Parathyroid adenoma (tissue), 2 donors: ENCODE measurements at regions not wholly inside any gene's neighbourhood (a gene's known extent, or its start where the extent isn't known, plus 50 kb on each side); places are given as distances from the start of the nearest gene placed in this dataset.

Experiments used
- H2AFZ ChIP-seq: fragments of 300-600 bp; sonication (generic); one replicate; pipeline ENCODE4 v1.7.0; 2017; ENCODE audit warnings: antibody characterized with exemption, mild to moderate bottlenecking
- H3K27ac ChIP-seq: fragments of 300-600 bp; sonication (generic); one replicate; pipeline ENCODE4 v1.7.0; 2017
- H3K27me3 ChIP-seq: fragments of 300-600 bp; sonication (generic); one replicate; pipeline ENCODE4 v1.7.0; 2017; ENCODE audit warnings: low read length; ENCODE audit not compliant: control insufficient read depth, insufficient read depth
- H3K36me3 ChIP-seq: fragments of 300-600 bp; sonication (generic); one replicate; pipeline ENCODE4 v1.7.0; 2017; ENCODE audit warnings: low read length; ENCODE audit not compliant: control insufficient read depth, insufficient read depth
- H3K4me1 ChIP-seq: fragments of 300-600 bp; sonication (generic); one replicate; pipeline ENCODE4 v1.7.0; 2017; ENCODE audit warnings: control low read depth
- H3K4me2 ChIP-seq: fragments of 300-600 bp; sonication (generic); one replicate; pipeline ENCODE4 v1.7.0; 2017; ENCODE audit warnings: low read length
- H3K4me3 ChIP-seq: fragments of 300-600 bp; sonication (generic); one replicate; pipeline ENCODE4 v1.7.0; 2017; ENCODE audit warnings: low read depth, low read length
- H3K79me2 ChIP-seq: fragments of 300-600 bp; sonication (generic); one replicate; pipeline ENCODE4 v1.7.0; 2017; ENCODE audit warnings: control low read depth
- H3K9ac ChIP-seq: fragments of 300-600 bp; sonication (generic); one replicate; pipeline ENCODE4 v1.7.0; 2017; ENCODE audit warnings: mild to moderate bottlenecking
- H3K9me3 ChIP-seq: fragments of 300-600 bp; sonication (generic); one replicate; pipeline ENCODE4 v1.7.0; 2017; ENCODE audit warnings: low read length; ENCODE audit not compliant: control insufficient read depth
- TF ChIP-seq, protein P1 (sequence below): fragments of 300-600 bp; sonication (generic); IDR thresholded peaks from one replicate; pipeline ENCODE4 v1.7.0; 2017; ENCODE audit warnings: antibody characterized with exemption, mild to moderate bottlenecking
- donor health status: primary hyperparathyroidism.

DNA sequence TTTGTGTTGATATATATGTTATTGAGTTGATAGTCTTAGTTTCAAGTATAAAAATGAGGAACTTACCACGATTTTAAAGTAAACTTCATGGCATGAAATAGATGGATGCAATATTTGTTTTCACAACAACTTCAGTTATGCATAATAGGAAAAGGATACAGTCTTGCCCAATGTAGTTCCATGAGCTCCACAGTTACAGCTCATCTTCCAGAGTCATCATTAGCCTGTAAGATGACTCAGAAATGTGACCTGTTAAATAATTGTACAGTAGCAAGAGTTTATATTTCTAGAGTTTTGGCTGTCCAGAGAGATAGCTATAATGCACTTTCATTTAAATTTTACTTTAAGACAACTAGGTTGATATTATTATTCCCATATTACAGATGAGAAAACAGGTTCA is 80.9 kb upstream of the ARHGAP28 start:
- no peak overlapping the region for H3K27ac ChIP-seq
- no peak overlapping the region for H3K4me2 ChIP-seq
- no peaks in the 10 kb centered on the region for H3K27me3 ChIP-seq
- TF ChIP-seq, protein P1, sequence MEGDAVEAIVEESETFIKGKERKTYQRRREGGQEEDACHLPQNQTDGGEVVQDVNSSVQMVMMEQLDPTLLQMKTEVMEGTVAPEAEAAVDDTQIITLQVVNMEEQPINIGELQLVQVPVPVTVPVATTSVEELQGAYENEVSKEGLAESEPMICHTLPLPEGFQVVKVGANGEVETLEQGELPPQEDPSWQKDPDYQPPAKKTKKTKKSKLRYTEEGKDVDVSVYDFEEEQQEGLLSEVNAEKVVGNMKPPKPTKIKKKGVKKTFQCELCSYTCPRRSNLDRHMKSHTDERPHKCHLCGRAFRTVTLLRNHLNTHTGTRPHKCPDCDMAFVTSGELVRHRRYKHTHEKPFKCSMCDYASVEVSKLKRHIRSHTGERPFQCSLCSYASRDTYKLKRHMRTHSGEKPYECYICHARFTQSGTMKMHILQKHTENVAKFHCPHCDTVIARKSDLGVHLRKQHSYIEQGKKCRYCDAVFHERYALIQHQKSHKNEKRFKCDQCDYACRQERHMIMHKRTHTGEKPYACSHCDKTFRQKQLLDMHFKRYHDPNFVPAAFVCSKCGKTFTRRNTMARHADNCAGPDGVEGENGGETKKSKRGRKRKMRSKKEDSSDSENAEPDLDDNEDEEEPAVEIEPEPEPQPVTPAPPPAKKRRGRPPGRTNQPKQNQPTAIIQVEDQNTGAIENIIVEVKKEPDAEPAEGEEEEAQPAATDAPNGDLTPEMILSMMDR, result no peak
- H3K36me3 ChIP-seq, result no peaks in the 10 kb centered on the region
- no peaks in the 10 kb centered on the region for H3K9me3 ChIP-seq
- no peaks in the 10 kb centered on the region for H3K4me1 ChIP-seq
- H2AFZ ChIP-seq, result no peak overlapping the region
- no peak overlapping the region for H3K4me3 ChIP-seq
- no peak overlapping the region for H3K9ac ChIP-seq
- H3K79me2 ChIP-seq, result no peaks in the 10 kb centered on the region

DNA sequence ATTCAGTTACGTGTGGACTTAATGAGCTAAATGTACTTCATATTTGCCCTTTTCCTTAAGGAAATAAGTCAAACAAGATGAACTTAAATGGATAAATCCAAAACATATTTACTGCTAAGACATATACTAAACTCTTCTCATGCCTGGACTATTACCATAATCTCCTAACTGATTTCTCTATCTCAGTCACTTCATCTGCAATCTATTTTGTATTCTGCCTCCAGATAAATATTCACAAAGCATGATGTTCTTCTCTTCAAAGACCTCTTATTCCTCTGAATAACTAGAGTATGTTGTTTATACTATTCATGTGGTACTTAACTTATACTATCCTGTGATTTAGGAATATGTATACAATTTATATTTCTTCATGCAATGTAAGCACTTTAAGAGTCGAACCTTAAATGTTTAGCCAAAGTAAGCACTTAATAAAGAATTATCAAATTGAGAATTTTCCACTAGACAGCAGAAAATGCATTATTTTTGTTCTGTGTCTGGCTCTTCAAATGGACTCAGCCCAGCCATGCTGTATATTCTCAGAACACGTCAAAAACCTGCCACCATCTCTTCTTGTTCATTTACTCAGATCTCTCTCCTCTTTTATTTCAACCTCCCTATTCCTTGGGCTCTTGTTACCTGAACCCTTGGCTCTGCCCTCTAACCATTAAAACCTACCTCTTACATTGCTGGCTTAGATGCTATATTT is 79.9 kb upstream of the ARHGAP28 start:
- no peak overlapping the region for H3K4me3 ChIP-seq
- H3K79me2 ChIP-seq, result no peaks in the 10 kb centered on the region
- no peaks in the 10 kb centered on the region for H3K4me1 ChIP-seq
- H3K4me2 ChIP-seq, result no peak overlapping the region
- H3K27ac ChIP-seq, result no peak overlapping the region
- no peaks in the 10 kb centered on the region for H3K36me3 ChIP-seq
- H3K27me3 ChIP-seq, result no peaks in the 10 kb centered on the region
- H3K9me3 ChIP-seq, result no peaks in the 10 kb centered on the region
- TF ChIP-seq, protein P1, result no peak
- no peak overlapping the region for H2AFZ ChIP-seq
- no peak overlapping the region for H3K9ac ChIP-seq

DNA sequence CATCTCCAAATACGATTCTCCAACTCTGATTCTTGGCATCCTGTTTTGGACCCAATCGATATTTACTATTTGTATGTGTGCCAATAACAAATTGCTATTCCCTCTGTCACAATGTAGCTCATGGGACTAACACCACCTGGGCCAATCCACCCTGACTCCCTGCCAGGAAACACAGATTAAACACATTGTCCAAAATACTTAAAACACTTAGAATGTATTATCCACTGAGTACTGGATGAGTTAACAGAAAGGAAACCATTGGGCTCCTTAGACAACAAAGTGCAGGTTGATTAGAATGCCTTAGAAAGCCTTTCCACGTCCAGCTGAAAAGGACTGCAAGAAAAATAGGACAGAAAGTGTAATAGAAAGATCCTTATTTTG is 79.4 kb upstream of the ARHGAP28 start:
- TF ChIP-seq, protein P1, result no peak
- Histone ChIP-seq H3K9me3 (no peaks in the 10 kb centered on the region), H3K27ac (no peak overlapping the region), H3K4me2 (no peak overlapping the region), H3K4me1 (no peaks in the 10 kb centered on the region), H3K36me3 (no peaks in the 10 kb centered on the region), H3K27me3 (no peaks in the 10 kb centered on the region), H3K4me3 (no peak overlapping the region), H3K79me2 (no peaks in the 10 kb centered on the region), H2AFZ (no peak overlapping the region), H3K9ac (no peak overlapping the region)

DNA sequence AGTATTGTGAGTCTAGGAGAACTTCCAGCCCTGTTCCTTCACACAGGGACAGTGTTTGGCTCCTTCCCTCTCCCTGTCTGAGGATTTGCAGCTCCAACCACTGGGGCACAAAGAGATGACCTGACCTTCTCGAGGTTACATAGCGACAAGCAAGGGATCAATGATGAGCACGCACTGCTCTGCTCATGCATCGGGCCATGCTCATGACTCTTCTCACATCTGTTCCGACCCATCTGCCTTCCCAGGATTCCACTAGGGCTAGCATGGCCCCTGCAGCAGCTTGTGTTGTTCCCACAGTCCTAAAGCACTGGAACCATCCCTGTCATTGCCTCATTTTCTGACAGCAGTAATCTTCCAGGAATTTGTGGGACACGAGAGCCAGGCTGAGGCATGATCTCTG is 78.8 kb upstream of the ARHGAP28 start:
- Histone ChIP-seq H3K9ac (no peak overlapping the region), H3K27ac (no peak overlapping the region), H3K9me3 (no peaks in the 10 kb centered on the region), H2AFZ (no peak overlapping the region), H3K79me2 (no peaks in the 10 kb centered on the region), H3K4me3 (no peak overlapping the region), H3K4me1 (no peaks in the 10 kb centered on the region), H3K27me3 (no peaks in the 10 kb centered on the region), H3K36me3 (no peaks in the 10 kb centered on the region), H3K4me2 (no peak overlapping the region)
- TF ChIP-seq, protein P1, result no peak

DNA sequence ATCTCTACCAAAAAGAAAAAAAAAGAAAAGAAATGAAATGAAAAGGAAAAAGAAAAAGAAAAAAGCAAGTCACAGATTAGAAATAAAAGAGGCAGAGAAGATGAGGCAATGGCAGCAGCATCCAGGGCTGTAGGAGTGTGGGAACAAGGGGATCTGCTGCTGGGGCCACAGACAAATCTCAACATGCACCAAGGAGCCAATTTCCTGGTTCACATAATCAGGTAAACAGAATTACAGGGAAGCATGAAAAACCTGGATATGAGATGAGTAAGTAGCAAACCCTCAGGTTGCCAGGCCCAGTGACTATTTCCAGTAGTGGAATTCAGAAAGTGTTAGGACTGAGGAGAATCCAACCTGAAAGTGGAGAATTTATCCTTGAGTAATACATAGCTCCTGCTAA is 77.4 kb upstream of the ARHGAP28 start:
- no peak overlapping the region for H2AFZ ChIP-seq
- no peaks in the 10 kb centered on the region for H3K4me1 ChIP-seq
- no peak overlapping the region for H3K4me2 ChIP-seq
- H3K36me3 ChIP-seq, result no peaks in the 10 kb centered on the region
- no peaks in the 10 kb centered on the region for H3K9me3 ChIP-seq
- no peak overlapping the region for H3K27ac ChIP-seq
- TF ChIP-seq, protein P1, result no peak
- H3K9ac ChIP-seq, result no peak overlapping the region
- no peak overlapping the region for H3K4me3 ChIP-seq
- no peaks in the 10 kb centered on the region for H3K27me3 ChIP-seq
- H3K79me2 ChIP-seq, result no peaks in the 10 kb centered on the region
